Hepatocyte (in vitro differentiated cells): ENCODE measurements at regions not wholly inside any gene's neighbourhood (a gene's known extent, or its start where the extent isn't known, plus 50 kb on each side); places are given as distances from the start of the nearest gene placed in this dataset.

Experiments
- DNase-seq: peaks from one replicate; pipeline ENCODE4 v3.0.0-alpha.2; 2016; ENCODE audit warnings: low spot score
- H2AFZ ChIP-seq: fragments of 200-600 bp; sonication (generic); 2 replicates; pipeline ENCODE4 v1.6.0; 2016; ENCODE audit warnings: antibody characterized with exemption, mild to moderate bottlenecking
- H3K27ac ChIP-seq: fragments of 200-600 bp; sonication (generic); 2 replicates; pipeline ENCODE4 v1.5.1; 2016; ENCODE audit warnings: mild to moderate bottlenecking
- H3K27me3 ChIP-seq: fragments of 200-600 bp; sonication (generic); 2 replicates; pipeline ENCODE4 v1.6.1; 2016
- H3K36me3 ChIP-seq: fragments of 200-600 bp; sonication (generic); replicated peaks from 2 replicates; pipeline ENCODE4 v1.5.1; 2016; ENCODE audit warnings: low read depth; ENCODE audit not compliant: insufficient read depth
- H3K4me1 ChIP-seq: fragments of 200-600 bp; sonication (generic); 2 replicates; pipeline ENCODE4 v1.5.1; 2016; ENCODE audit warnings: mild to moderate bottlenecking, moderate library complexity; ENCODE audit not compliant: insufficient read depth
- H3K4me2 ChIP-seq: fragments of 200-600 bp; sonication (generic); 2 replicates; pipeline ENCODE4 v1.6.0; 2016
- H3K4me3 ChIP-seq: fragments of 200-600 bp; sonication (generic); 2 replicates; pipeline ENCODE4 v1.5.1; 2016; ENCODE audit warnings: mild to moderate bottlenecking
- H3K79me2 ChIP-seq: fragments of 200-600 bp; sonication (generic); 2 replicates; pipeline ENCODE4 v1.6.0; 2017; ENCODE audit warnings: mild to moderate bottlenecking
- H3K9me2 ChIP-seq: fragments of 200-600 bp; sonication (generic); replicated peaks from 2 replicates; pipeline ENCODE4 v1.6.0; 2017; ENCODE audit warnings: mild to moderate bottlenecking; ENCODE audit not compliant: insufficient read depth
- H3K9me3 ChIP-seq: fragments of 200-600 bp; sonication (generic); 2 replicates; pipeline ENCODE4 v1.5.1; 2016; ENCODE audit warnings: low read depth, mild to moderate bottlenecking
- H4K20me1 ChIP-seq: fragments of 200-600 bp; sonication (generic); 2 replicates; pipeline ENCODE4 v1.6.0; 2016; ENCODE audit warnings: mild to moderate bottlenecking; ENCODE audit not compliant: insufficient read depth, poor library complexity, severe bottlenecking
- CTCF ChIP-seq: fragments of 200-600 bp; sonication (generic); IDR thresholded peaks from 2 replicates; pipeline ENCODE4 v1.5.1; 2016; ENCODE audit warnings: antibody characterized with exemption, mild to moderate bottlenecking; ENCODE audit not compliant: poor library complexity
- EZH2 ChIP-seq: fragments of 200-600 bp; sonication (generic); IDR thresholded peaks from 2 replicates; pipeline ENCODE4 v1.6.1; 2016; ENCODE audit warnings: antibody characterized with exemption, mild to moderate bottlenecking, borderline replicate concordance
- EZH2phosphoT487 ChIP-seq: fragments of 200-600 bp; sonication (generic); IDR thresholded peaks from one replicate; pipeline ENCODE4 v1.6.1; 2018; ENCODE audit warnings: antibody characterized with exemption, mild to moderate bottlenecking, low read depth, moderate library complexity; ENCODE audit not compliant: unreplicated experiment, severe bottlenecking
- WGBS: methylation state at CpG from one replicate; pipeline ENCODE4 v1.1.6; 2016; ENCODE audit warnings: low lambda C conversion rate; ENCODE audit errors: missing lambda C conversion rate; 5-methylcytosine and 5-hydroxymethylcytosine counted together

GRCh38 chrX:146346102-146346501, 463.5 kb upstream of the CXorf51B start:
- WGBS: 83% methylated on average over 3 of the region's 3 CpGs
- no peak overlapping the region for H3K27ac ChIP-seq
- no peaks in the 10 kb centered on the region for H4K20me1 ChIP-seq
- no peaks in the 10 kb centered on the region for H3K9me2 ChIP-seq
- no peaks in the 10 kb centered on the region for H3K4me1 ChIP-seq
- no peak overlapping the region for H3K4me2 ChIP-seq
- H3K27me3 ChIP-seq: no peaks in the 10 kb centered on the region
- no peak overlapping the region for H3K4me3 ChIP-seq
- no peaks in the 10 kb centered on the region for H3K79me2 ChIP-seq
- TF ChIP-seq EZH2phosphoT487: no peak
- TF ChIP-seq EZH2: no peak
- no peak for TF ChIP-seq CTCF
- no peaks in the 10 kb centered on the region for H3K36me3 ChIP-seq
- DNase-seq: no peak
- H2AFZ ChIP-seq: no peak overlapping the region
- H3K9me3 ChIP-seq: peaks cover 4% of the 10 kb centered on the region

- H2AFZ ChIP-seq: no peak overlapping the region
- H3K4me2 ChIP-seq: no peak overlapping the region
Observed at GRCh38 chrX:146351620-146352019, 458.0 kb upstream of the CXorf51B start.

GRCh38 chrX:146355440-146355839, 454.1 kb upstream of the CXorf51B start:
- Histone ChIP-seq H3K4me2 (no peak overlapping the region), H3K36me3 (no peaks in the 10 kb centered on the region), H3K4me3 (no peak overlapping the region), H3K9me3 (no peaks in the 10 kb centered on the region), H3K27me3 (no peaks in the 10 kb centered on the region), H3K27ac (no peak overlapping the region), H3K79me2 (no peaks in the 10 kb centered on the region), H3K4me1 (no peaks in the 10 kb centered on the region), H3K9me2 (no peaks in the 10 kb centered on the region), H2AFZ (no peak overlapping the region), H4K20me1 (no peaks in the 10 kb centered on the region)
- TF ChIP-seq CTCF (no peak), EZH2phosphoT487 (no peak), EZH2 (no peak)
- no peak for DNase-seq

More at GRCh38 chrX:146351620-146352019, 458.0 kb upstream of the CXorf51B start:
- Histone ChIP-seq H3K27ac (no peak overlapping the region), H4K20me1 (no peaks in the 10 kb centered on the region), H3K79me2 (no peaks in the 10 kb centered on the region), H3K36me3 (no peaks in the 10 kb centered on the region), H3K9me3 (peaks cover 4% of the 10 kb centered on the region), H3K27me3 (no peaks in the 10 kb centered on the region), H3K9me2 (no peaks in the 10 kb centered on the region), H3K4me1 (no peaks in the 10 kb centered on the region), H3K4me3 (no peak overlapping the region)
- WGBS: 85% methylated on average over 1 of the region's 1 CpG
- DNase-seq: no peak
- TF ChIP-seq CTCF (no peak), EZH2 (no peak), EZH2phosphoT487 (no peak)

- TF ChIP-seq EZH2 (no peak), CTCF (no peak), EZH2phosphoT487 (no peak)
- no peaks in the 10 kb centered on the region for H3K27me3 ChIP-seq
- no peaks in the 10 kb centered on the region for H3K79me2 ChIP-seq
- H3K27ac ChIP-seq: no peak overlapping the region
- no peaks in the 10 kb centered on the region for H3K36me3 ChIP-seq
- H3K9me3 ChIP-seq: no peaks in the 10 kb centered on the region
- H3K4me1 ChIP-seq: no peaks in the 10 kb centered on the region
- no peak overlapping the region for H3K4me3 ChIP-seq
- WGBS: 53% methylated on average over 4 of the region's 4 CpGs
- no peak for DNase-seq
- no peak overlapping the region for H3K4me2 ChIP-seq
- no peak overlapping the region for H2AFZ ChIP-seq
- H3K9me2 ChIP-seq: no peaks in the 10 kb centered on the region
- H4K20me1 ChIP-seq: no peaks in the 10 kb centered on the region
Observed at GRCh38 chrX:146363919-146364318, 445.7 kb upstream of the CXorf51B start.
